Endodermal cell (in vitro differentiated cells): ENCODE measurements at regions not wholly inside any gene's neighbourhood (a gene's known extent, or its start where the extent isn't known, plus 50 kb on each side); places are given as distances from the start of the nearest gene placed in this dataset.

ENCODE experiments used
- DNase-seq: peaks from one replicate; pipeline ENCODE4 v3.0.0-alpha.2; 2017
- H3K27ac ChIP-seq: 2 replicates; pipeline ENCODE4 v1.5.1; 2013; ENCODE audit warnings: mild to moderate bottlenecking, low read depth, low read length, moderate library complexity
- H3K27me3 ChIP-seq: 2 replicates; pipeline ENCODE4 v1.6.1; 2013; ENCODE audit warnings: mild to moderate bottlenecking, low read length, moderate library complexity; ENCODE audit not compliant: insufficient read depth, control insufficient read depth, poor library complexity, severe bottlenecking
- H3K36me3 ChIP-seq: 2 replicates; pipeline ENCODE4 v1.7.0; 2013; ENCODE audit warnings: mild to moderate bottlenecking, low read length, moderate library complexity; ENCODE audit not compliant: control insufficient read depth, insufficient read depth
- H3K4me1 ChIP-seq: one replicate; pipeline ENCODE4 v1.7.0; 2013; ENCODE audit warnings: low read length; ENCODE audit not compliant: control insufficient read depth, insufficient read depth
- H3K4me3 ChIP-seq: 2 replicates; pipeline ENCODE4 v1.5.1; 2013; ENCODE audit warnings: mild to moderate bottlenecking, low read length, moderate library complexity
- H3K9ac ChIP-seq: 2 replicates; pipeline ENCODE4 v1.6.1; 2013; ENCODE audit warnings: mild to moderate bottlenecking, low read length, moderate library complexity; ENCODE audit not compliant: poor library complexity, severe bottlenecking; ENCODE audit errors: extremely low read depth
- H3K9me3 ChIP-seq: 2 replicates; pipeline ENCODE4 v1.6.1; 2013; ENCODE audit warnings: mild to moderate bottlenecking, low read length, moderate library complexity; ENCODE audit not compliant: control insufficient read depth
- H3K27ac Mint-ChIP-seq: 2 replicates; pipeline ENCODE4 v1.8.0; 2020; ENCODE audit warnings: mixed read lengths
- H3K27me3 Mint-ChIP-seq: 2 replicates; pipeline ENCODE4 v1.8.0; 2021; ENCODE audit warnings: mild to moderate bottlenecking, mixed read lengths; ENCODE audit not compliant: insufficient read depth
- H3K36me3 Mint-ChIP-seq: 2 replicates; pipeline ENCODE4 v1.8.0; 2020; ENCODE audit warnings: low read depth, mixed read lengths
- H3K4me1 Mint-ChIP-seq: 2 replicates; pipeline ENCODE4 v1.8.0; 2020; ENCODE audit warnings: mixed read lengths
- H3K4me3 Mint-ChIP-seq: 2 replicates; pipeline ENCODE4 v1.8.0; 2020; ENCODE audit warnings: mild to moderate bottlenecking, moderate library complexity, mixed read lengths
- H3K9me3 Mint-ChIP-seq: 2 replicates; pipeline ENCODE4 v1.8.0; 2020; ENCODE audit warnings: mild to moderate bottlenecking, mixed read lengths
- WGBS, 2 experiments: methylation state at CpG; one replicate each; pipeline versions ENCODE4 v1.1.5 to v1.1.7; 2013; ENCODE audit warnings: missing lambda C conversion rate in 2 of 2, mixed read lengths in 1 of 2; ENCODE audit not compliant: insufficient coverage in 1 of 2, insufficient read length in 1 of 2; 5-methylcytosine and 5-hydroxymethylcytosine counted together
- TF ChIP-seq, protein P1 (sequence below): fragments of 200-600 bp; sonication (generic); conservative IDR thresholded peaks from 2 replicates; pipeline ENCODE4 v1.5.0; 2021; ENCODE audit warnings: antibody characterized with exemption, mild to moderate bottlenecking

GRCh38 chr14:103250874-103251273, 83.2 kb upstream of the EIF5 start:
- Mint-ChIP-seq H3K9me3 (peaks cover 9% of the 10 kb centered on the region), H3K36me3 (no peaks in the 10 kb centered on the region), H3K27me3 (peaks cover 2% of the 10 kb centered on the region), H3K4me1 (no peaks in the 10 kb centered on the region), H3K27ac (no peak overlapping the region), H3K4me3 (no peak overlapping the region)
- DNase-seq = no peak
- Histone ChIP-seq H3K9ac (no peak overlapping the region), H3K4me1 (no peaks in the 10 kb centered on the region), H3K9me3 (peaks cover 5% of the 10 kb centered on the region), H3K4me3 (no peak overlapping the region), H3K27ac (no peak overlapping the region), H3K36me3 (no peaks in the 10 kb centered on the region), H3K27me3 (no peaks in the 10 kb centered on the region)
- TF ChIP-seq, protein P1, sequence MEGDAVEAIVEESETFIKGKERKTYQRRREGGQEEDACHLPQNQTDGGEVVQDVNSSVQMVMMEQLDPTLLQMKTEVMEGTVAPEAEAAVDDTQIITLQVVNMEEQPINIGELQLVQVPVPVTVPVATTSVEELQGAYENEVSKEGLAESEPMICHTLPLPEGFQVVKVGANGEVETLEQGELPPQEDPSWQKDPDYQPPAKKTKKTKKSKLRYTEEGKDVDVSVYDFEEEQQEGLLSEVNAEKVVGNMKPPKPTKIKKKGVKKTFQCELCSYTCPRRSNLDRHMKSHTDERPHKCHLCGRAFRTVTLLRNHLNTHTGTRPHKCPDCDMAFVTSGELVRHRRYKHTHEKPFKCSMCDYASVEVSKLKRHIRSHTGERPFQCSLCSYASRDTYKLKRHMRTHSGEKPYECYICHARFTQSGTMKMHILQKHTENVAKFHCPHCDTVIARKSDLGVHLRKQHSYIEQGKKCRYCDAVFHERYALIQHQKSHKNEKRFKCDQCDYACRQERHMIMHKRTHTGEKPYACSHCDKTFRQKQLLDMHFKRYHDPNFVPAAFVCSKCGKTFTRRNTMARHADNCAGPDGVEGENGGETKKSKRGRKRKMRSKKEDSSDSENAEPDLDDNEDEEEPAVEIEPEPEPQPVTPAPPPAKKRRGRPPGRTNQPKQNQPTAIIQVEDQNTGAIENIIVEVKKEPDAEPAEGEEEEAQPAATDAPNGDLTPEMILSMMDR = no peak
- 94 to 100% methylated on average over 1 to 3 of the region's 3 CpGs for WGBS, 2 experiments

DNA sequence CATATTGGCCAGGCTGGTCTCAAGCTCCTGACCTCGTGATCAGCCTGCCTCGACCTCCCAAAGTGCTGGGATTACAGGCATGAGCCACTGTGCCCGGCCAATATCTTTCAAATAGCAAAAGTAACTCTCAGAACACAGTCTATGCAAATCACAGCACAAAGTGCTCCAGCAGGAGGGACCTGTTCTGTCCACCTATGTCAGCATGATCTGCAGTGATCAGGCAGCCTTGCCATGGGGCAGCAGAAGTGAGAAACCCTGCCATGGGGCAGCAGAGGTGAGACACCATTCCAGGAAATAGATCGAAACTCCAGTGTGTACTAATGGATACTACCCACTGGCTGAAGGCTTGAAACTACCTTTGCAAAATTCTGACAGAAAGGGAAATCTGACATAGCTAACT, 78.5 kb upstream of the EIF5 start:
- H3K9ac ChIP-seq = no peak overlapping the region
- Mint-ChIP-seq H3K4me3 (no peak overlapping the region), H3K9me3 (peaks cover 14% of the 10 kb centered on the region), H3K4me1 (no peaks in the 10 kb centered on the region), H3K36me3 (no peaks in the 10 kb centered on the region), H3K27ac (no peak overlapping the region), H3K27me3 (peaks cover 2% of the 10 kb centered on the region)
- no peak overlapping the region for H3K27ac ChIP-seq
- 85 to 100% methylated on average over 3 to 4 of the region's 4 CpGs for WGBS, 2 experiments
- no peaks in the 10 kb centered on the region for H3K36me3 ChIP-seq
- no peaks in the 10 kb centered on the region for H3K27me3 ChIP-seq
- peaks cover 5% of the 10 kb centered on the region for H3K9me3 ChIP-seq
- TF ChIP-seq, protein P1 = no peak
- H3K4me1 ChIP-seq = no peaks in the 10 kb centered on the region
- H3K4me3 ChIP-seq = no peak overlapping the region
- DNase-seq = no peak

DNA sequence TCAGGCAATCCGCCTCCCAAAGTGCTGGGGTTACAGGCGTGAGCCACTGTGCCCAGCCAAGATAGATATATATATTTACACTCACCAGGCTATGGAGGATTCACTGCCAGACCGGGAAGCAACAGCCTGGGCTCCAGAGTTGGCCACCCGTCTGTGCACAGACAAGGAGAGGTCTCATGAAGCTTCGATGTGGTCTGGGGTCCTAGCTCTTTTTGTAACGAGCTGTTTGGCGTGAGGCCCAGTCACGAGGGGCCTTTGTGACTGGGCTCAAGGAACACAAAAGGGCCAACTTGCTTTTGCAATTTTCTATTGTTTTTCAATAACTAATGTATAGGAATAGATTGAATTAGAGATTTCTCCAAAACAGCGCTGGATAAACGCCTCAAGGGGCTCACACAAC, 77.6 kb upstream of the EIF5 start:
- whole genome bisulfite sequencing, 2 experiments = 75 to 100% methylated on average over 2 to 10 of the region's 10 CpGs
- Mint-ChIP-seq H3K4me3 (no peak overlapping the region), H3K36me3 (no peaks in the 10 kb centered on the region), H3K27me3 (peaks cover 1% of the 10 kb centered on the region), H3K9me3 (peaks cover 11% of the 10 kb centered on the region), H3K4me1 (no peaks in the 10 kb centered on the region), H3K27ac (no peak overlapping the region)
- Histone ChIP-seq H3K27ac (no peak overlapping the region), H3K36me3 (no peaks in the 10 kb centered on the region), H3K4me3 (no peak overlapping the region), H3K9ac (no peak overlapping the region), H3K4me1 (no peaks in the 10 kb centered on the region), H3K27me3 (no peaks in the 10 kb centered on the region), H3K9me3 (peaks cover 5% of the 10 kb centered on the region)
- no peak for DNase-seq
- TF ChIP-seq, protein P1 = no peak
